Testis (tissue), 2 donors: ENCODE measurements at regions not wholly inside any gene's neighbourhood (a gene's known extent, or its start where the extent isn't known, plus 50 kb on each side); places are given as distances from the start of the nearest gene placed in this dataset.

ENCODE experiments used
- DNase-seq: peaks from one replicate; pipeline ENCODE4 v3.0.0-alpha.2; 2019
- H3K27ac ChIP-seq, 2 donors: fragments of 200-600 bp; sonication (generic); one replicate each; pipeline ENCODE4 v1.5.1; 2019
- H3K27me3 ChIP-seq: fragments of 200-600 bp; sonication (generic); one replicate; pipeline ENCODE4 v1.5.1; 2019
- H3K36me3 ChIP-seq: fragments of 200-600 bp; sonication (generic); one replicate; pipeline ENCODE4 v1.5.1; 2017; ENCODE audit warnings: low read depth; ENCODE audit errors: missing control alignments
- H3K4me1 ChIP-seq: fragments of 200-600 bp; sonication (generic); one replicate; pipeline ENCODE4 v1.5.1; 2019
- H3K4me3 ChIP-seq, 2 donors: fragments of 200-600 bp; sonication (generic); one replicate each; pipeline ENCODE4 v1.5.1; 2017 to 2019
- H3K9me3 ChIP-seq: fragments of 200-600 bp; sonication (generic); one replicate; pipeline ENCODE4 v1.5.1; 2017
- POLR2A ChIP-seq: fragments of 450-650 bp; IDR thresholded peaks from one replicate; pipeline ENCODE4 v1.6.1; 2017; ENCODE audit warnings: antibody characterized with exemption, mild to moderate bottlenecking, moderate library complexity
- WGBS, 2 donors: methylation state at CpG; one replicate each; pipeline ENCODE4 v1.1.5; 2018; 5-methylcytosine and 5-hydroxymethylcytosine counted together
- intact Hi-C: fragments of 100-400 bp; cut with DNase I; formaldehyde crosslinking; loops from one replicate; pipeline ENCODE4 v1.15.1; 2023; ENCODE audit warnings: low total_unique reads
- TF ChIP-seq, protein P1 (sequence below), 3 experiments: fragments of 450-650 bp in 2 of 3; fragments of 200-600 bp in 1 of 3; sonication (generic) in 1 of 3; IDR thresholded peaks; one replicate each; pipeline ENCODE4 v1.5.1; 2016 to 2019; ENCODE audit warnings: antibody characterized with exemption in 3 of 3, mild to moderate bottlenecking in 2 of 3, moderate library complexity in 1 of 3

DNA sequence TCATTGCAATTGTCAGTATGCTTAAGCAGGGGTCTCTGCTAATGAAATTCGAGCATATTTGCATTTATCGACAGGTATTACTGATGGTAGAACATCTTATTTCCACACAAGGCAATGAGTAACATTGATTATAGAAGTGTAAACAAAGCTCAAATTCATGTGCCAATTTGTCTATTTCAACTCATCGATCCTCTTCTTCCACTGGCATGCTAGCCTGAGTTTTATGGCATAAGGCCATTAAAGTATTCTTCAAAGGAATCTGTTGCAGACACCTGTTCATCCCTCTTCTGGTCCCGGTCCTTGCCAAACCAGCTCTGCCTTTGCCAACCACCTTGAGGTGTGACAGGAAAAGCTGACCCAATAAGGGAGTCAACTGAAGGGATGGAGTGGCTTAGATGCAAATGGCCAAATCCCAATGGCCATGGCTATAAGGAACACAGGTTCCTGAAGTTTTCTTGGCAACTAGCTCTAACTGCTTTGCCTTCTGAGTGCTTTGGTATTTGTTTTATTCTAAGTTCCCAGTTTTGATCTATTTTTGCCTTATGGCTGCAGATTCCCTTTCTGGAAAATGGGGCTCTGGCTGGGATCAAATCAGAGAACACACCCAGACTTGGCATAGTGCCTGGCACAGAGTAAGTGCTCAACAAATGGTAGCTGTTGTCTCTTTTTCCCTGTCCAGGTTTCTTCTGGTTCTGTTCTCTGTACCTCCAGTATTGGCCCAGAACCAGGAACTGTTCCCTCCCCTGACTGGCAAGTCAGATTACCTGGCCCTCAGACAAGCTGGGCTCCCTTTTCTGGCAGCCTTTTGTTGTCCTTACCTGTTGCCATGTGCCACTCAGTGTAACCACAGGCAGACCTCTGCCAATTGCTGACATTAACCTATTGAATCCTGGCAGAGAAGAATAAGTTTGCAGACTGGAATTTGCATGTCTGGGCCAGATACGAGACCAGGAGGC, 63.1 kb downstream of the RTL9 start:
- TF ChIP-seq, protein P1, sequence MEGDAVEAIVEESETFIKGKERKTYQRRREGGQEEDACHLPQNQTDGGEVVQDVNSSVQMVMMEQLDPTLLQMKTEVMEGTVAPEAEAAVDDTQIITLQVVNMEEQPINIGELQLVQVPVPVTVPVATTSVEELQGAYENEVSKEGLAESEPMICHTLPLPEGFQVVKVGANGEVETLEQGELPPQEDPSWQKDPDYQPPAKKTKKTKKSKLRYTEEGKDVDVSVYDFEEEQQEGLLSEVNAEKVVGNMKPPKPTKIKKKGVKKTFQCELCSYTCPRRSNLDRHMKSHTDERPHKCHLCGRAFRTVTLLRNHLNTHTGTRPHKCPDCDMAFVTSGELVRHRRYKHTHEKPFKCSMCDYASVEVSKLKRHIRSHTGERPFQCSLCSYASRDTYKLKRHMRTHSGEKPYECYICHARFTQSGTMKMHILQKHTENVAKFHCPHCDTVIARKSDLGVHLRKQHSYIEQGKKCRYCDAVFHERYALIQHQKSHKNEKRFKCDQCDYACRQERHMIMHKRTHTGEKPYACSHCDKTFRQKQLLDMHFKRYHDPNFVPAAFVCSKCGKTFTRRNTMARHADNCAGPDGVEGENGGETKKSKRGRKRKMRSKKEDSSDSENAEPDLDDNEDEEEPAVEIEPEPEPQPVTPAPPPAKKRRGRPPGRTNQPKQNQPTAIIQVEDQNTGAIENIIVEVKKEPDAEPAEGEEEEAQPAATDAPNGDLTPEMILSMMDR (IDR thresholded peaks at IDR 0.05) = no peak
- no peak for TF ChIP-seq POLR2A
- no peak for DNase-seq

DNA sequence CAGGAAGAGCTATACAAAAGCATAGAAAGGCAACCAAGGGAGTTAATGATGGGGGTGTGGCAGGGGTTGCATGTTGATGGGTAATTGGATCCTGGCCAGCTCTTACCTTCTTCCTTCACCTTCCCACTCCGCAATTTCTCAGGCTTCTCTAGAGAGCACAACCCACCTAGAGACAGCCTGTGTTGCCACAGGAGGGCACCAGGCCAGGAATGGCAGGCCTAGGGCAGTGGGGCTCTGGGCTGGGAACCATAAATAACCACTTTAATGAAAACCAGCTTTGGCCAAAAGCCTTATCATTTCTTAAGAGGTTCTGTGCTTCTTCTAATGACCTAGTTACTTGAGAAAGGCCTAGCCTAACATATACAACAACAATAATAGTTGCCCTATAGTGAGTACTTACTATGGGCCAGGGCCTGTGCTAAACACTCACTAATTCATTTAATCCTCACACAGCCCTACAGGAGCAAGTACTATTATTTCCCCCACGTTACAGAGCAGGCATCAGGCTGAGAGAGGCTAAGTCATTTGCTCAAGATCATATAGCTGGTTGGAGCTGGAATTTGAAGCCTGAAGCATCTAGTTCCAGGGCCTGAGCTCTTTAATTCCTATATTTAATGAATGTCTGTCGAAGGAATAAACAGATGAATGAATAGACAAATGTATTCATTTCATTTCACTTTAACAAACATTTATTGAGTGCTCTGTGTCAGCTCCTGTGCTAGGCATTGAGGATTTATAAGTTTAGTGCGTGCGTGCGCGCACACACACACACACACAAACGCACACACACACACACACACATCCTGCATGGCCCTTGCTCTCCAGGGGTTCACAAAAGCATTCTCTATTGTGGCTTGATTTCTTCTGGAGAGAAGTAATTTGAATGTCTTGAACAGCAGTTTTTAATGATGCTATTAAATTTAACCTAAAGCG, 66.8 kb downstream of the RTL9 start:
- intact Hi-C loops = no loop called here
- no peaks in the 10 kb centered on the region for H3K36me3 ChIP-seq
- H3K27me3 ChIP-seq = no peaks in the 10 kb centered on the region
- H3K4me1 ChIP-seq = no peaks in the 10 kb centered on the region
- H3K27ac ChIP-seq = no peak overlapping the region
- H3K9me3 ChIP-seq = no peaks in the 10 kb centered on the region
- DNase-seq = no peak
- 90 to 95% methylated on average over 8 to 9 of the region's 9 CpGs for WGBS, 2 donors
- no peak for TF ChIP-seq POLR2A
- TF ChIP-seq, protein P1 (IDR thresholded peaks at IDR 0.05) = no peak
- H3K4me3 ChIP-seq = no peak overlapping the region

More for the DNA sequence above, 63.1 kb downstream of the RTL9 start:
- Histone ChIP-seq H3K4me3 (no peak overlapping the region), H3K27ac (no peak overlapping the region), H3K27me3 (no peaks in the 10 kb centered on the region), H3K36me3 (no peaks in the 10 kb centered on the region), H3K9me3 (no peaks in the 10 kb centered on the region), H3K4me1 (no peaks in the 10 kb centered on the region)
- 83 to 86% methylated on average over 3 to 5 of the region's 5 CpGs for WGBS, 2 donors
- intact Hi-C loops = no loop called here

DNA sequence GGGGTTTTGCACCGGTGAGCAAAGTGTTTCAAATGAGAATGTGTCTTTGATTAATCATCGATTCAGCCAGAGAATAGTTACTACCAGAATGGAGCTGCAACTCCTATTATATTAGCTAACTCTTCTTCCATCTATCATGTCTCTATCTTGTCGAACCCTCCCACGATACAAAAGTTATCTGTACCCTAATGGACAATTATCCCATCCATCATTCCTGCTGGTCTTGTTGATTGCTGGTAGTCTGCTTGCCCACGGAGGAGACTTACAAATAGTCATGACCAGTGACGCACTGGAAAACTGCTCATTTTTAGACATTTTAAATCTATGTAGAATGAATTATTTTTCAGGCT, 67.5 kb downstream of the RTL9 start:
- Histone ChIP-seq H3K4me1 (no peaks in the 10 kb centered on the region), H3K27me3 (no peaks in the 10 kb centered on the region), H3K9me3 (no peaks in the 10 kb centered on the region), H3K4me3 (no peak overlapping the region), H3K27ac (no peak overlapping the region), H3K36me3 (no peaks in the 10 kb centered on the region)
- 82 to 94% methylated on average over 6 of the region's 6 CpGs for WGBS, 2 donors
- intact Hi-C loops = no loop called here
- DNase-seq = no peak
- no peak for TF ChIP-seq POLR2A
- TF ChIP-seq, protein P1 (IDR thresholded peaks at IDR 0.05) = no peak

DNA sequence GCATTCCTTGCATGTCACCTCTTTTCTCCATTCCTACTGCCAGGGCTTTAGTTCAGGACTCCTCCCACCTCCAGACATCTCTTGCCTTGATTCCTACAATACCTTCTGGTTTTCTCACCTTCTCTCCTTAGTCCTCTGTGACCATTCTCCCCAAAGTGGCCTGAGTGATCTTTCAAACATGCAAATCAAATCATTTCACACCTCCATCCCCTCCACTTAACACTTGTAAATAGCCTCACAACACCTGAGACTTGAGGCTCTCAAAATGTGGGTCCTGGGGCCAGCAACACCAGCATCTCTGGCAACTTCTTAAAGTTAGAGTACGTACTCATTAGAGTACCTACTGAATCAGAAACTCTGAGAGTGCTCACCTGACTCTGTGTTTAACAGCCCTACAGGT, 68.4 kb downstream of the RTL9 start:
- no peak for TF ChIP-seq POLR2A
- TF ChIP-seq, protein P1 (IDR thresholded peaks at IDR 0.05) = no peak
- intact Hi-C loops = no loop called here
- DNase-seq = no peak
- H3K27ac ChIP-seq = no peak overlapping the region
- 88 to 91% methylated on average over 1 of the region's 1 CpG for WGBS, 2 donors
- H3K4me3 ChIP-seq = no peak overlapping the region
- H3K36me3 ChIP-seq = no peaks in the 10 kb centered on the region
- H3K27me3 ChIP-seq = no peaks in the 10 kb centered on the region
- no peaks in the 10 kb centered on the region for H3K9me3 ChIP-seq
- H3K4me1 ChIP-seq = no peaks in the 10 kb centered on the region
